Loucy (cell line): ENCODE measurements at regions not wholly inside any gene's neighbourhood (a gene's known extent, or its start where the extent isn't known, plus 50 kb on each side); places are given as distances from the start of the nearest gene placed in this dataset.
A peak's percentile ranks its signal among the peaks of the same experiment; 100 is the strongest.

Source experiments
- H2AFZ ChIP-seq: fragments of 200-600 bp; sonication (generic); 2 replicates; pipeline ENCODE4 v1.6.0; 2016; ENCODE audit warnings: antibody characterized with exemption, mild to moderate bottlenecking, low read length, moderate library complexity
- H3F3A ChIP-seq: fragments of 200-600 bp; 2 replicates; pipeline ENCODE4 v1.6.0; 2016; ENCODE audit warnings: antibody characterized with exemption, low read depth, mild to moderate bottlenecking
- H3K27me3 ChIP-seq: fragments of 200-600 bp; sonication (generic); 2 replicates; pipeline ENCODE4 v1.6.1; 2014; ENCODE audit warnings: low read length, mild to moderate bottlenecking; ENCODE audit not compliant: insufficient read depth, poor library complexity, severe bottlenecking
- H3K36me3 ChIP-seq: fragments of 200-600 bp; sonication (generic); 2 replicates; pipeline ENCODE4 v1.6.1; 2016; ENCODE audit warnings: low read length; ENCODE audit not compliant: insufficient read depth
- H3K4me1 ChIP-seq: fragments of 200-600 bp; sonication (generic); 2 replicates; pipeline ENCODE4 v1.5.1; 2014; ENCODE audit warnings: low read length, mild to moderate bottlenecking; ENCODE audit not compliant: insufficient read depth, poor library complexity, severe bottlenecking
- H3K4me2 ChIP-seq: fragments of 200-600 bp; sonication (generic); 2 replicates; pipeline ENCODE4 v1.6.0; 2014; ENCODE audit warnings: antibody characterized with exemption, low read length, low read depth, mild to moderate bottlenecking; ENCODE audit not compliant: poor library complexity, severe bottlenecking
- H3K4me3 ChIP-seq: fragments of 200-600 bp; sonication (generic); 2 replicates; pipeline ENCODE4 v1.5.1; 2014; ENCODE audit warnings: low read length, mild to moderate bottlenecking, mixed read lengths; ENCODE audit not compliant: poor library complexity, severe bottlenecking
- H3K79me2 ChIP-seq: fragments of 200-600 bp; sonication (generic); 2 replicates; pipeline ENCODE4 v1.6.1; 2014; ENCODE audit warnings: low read length; ENCODE audit not compliant: insufficient read depth
- H3K9ac ChIP-seq: fragments of 200-600 bp; sonication (generic); 2 replicates; pipeline ENCODE4 v1.6.0; 2014; ENCODE audit warnings: mild to moderate bottlenecking, low read depth, low read length, moderate library complexity; ENCODE audit not compliant: poor library complexity, severe bottlenecking
- H3K9me2 ChIP-seq: fragments of 200-600 bp; sonication (generic); replicated peaks from 2 replicates; pipeline ENCODE4 v1.6.1; 2016; ENCODE audit warnings: low read depth, low read length, mixed read lengths
- H3K9me3 ChIP-seq: fragments of 200-600 bp; sonication (generic); 2 replicates; pipeline ENCODE4 v1.6.1; 2014; ENCODE audit warnings: mild to moderate bottlenecking, antibody characterized with exemption, low read length, low read depth; ENCODE audit not compliant: insufficient read depth
- H4K20me1 ChIP-seq: fragments of 200-600 bp; sonication (generic); 2 replicates; pipeline ENCODE4 v1.6.0; 2014; ENCODE audit warnings: antibody characterized with exemption, low read length, mild to moderate bottlenecking; ENCODE audit not compliant: insufficient read depth, poor library complexity, severe bottlenecking
- CTCF ChIP-seq: fragments of 200-600 bp; sonication (generic); conservative IDR thresholded peaks from 2 replicates; pipeline ENCODE4 v1.5.1; 2014; ENCODE audit warnings: mild to moderate bottlenecking, antibody characterized with exemption, low read length
- EZH2phosphoT487 ChIP-seq: fragments of 200-600 bp; IDR thresholded peaks from 2 replicates; pipeline ENCODE4 v1.6.1; 2018; ENCODE audit warnings: antibody characterized with exemption, mild to moderate bottlenecking, moderate library complexity, borderline replicate concordance

GRCh38 chr10:78436706-78437406 lies 403.2 kb downstream of the RPS24 start:
- peaks cover 36% of the 10 kb centered on the region for H3K4me1 ChIP-seq

GRCh38 chr10:78437407-78437768 lies 403.7 kb downstream of the RPS24 start:
- Histone ChIP-seq H4K20me1 (no peaks in the 10 kb centered on the region), H3K4me1 (peaks cover 36% of the 10 kb centered on the region), H2AFZ (peak overlapping the region; percentile 42), H3F3A (no peaks in the 10 kb centered on the region), H3K4me2 (no peak overlapping the region), H3K4me3 (no peak overlapping the region), H3K36me3 (no peaks in the 10 kb centered on the region), H3K9me3 (no peaks in the 10 kb centered on the region), H3K9me2 (no peaks in the 10 kb centered on the region), H3K9ac (no peak overlapping the region), H3K79me2 (no peaks in the 10 kb centered on the region), H3K27me3 (no peaks in the 10 kb centered on the region)
- no peak for TF ChIP-seq CTCF
- no peak for TF ChIP-seq EZH2phosphoT487

More at GRCh38 chr10:78436706-78437406, 403.2 kb downstream of the RPS24 start:
- H3K4me2 ChIP-seq, result no peak overlapping the region
- no peaks in the 10 kb centered on the region for H4K20me1 ChIP-seq
- H3K36me3 ChIP-seq, result no peaks in the 10 kb centered on the region
- no peaks in the 10 kb centered on the region for H3F3A ChIP-seq
- TF ChIP-seq CTCF (no peak), EZH2phosphoT487 (no peak)
- H2AFZ ChIP-seq, result peak overlapping the region; percentile 42
- H3K9me3 ChIP-seq, result no peaks in the 10 kb centered on the region
- H3K79me2 ChIP-seq, result no peaks in the 10 kb centered on the region
- no peaks in the 10 kb centered on the region for H3K9me2 ChIP-seq
- no peak overlapping the region for H3K9ac ChIP-seq
- H3K4me3 ChIP-seq, result no peak overlapping the region
- no peaks in the 10 kb centered on the region for H3K27me3 ChIP-seq

DNA sequence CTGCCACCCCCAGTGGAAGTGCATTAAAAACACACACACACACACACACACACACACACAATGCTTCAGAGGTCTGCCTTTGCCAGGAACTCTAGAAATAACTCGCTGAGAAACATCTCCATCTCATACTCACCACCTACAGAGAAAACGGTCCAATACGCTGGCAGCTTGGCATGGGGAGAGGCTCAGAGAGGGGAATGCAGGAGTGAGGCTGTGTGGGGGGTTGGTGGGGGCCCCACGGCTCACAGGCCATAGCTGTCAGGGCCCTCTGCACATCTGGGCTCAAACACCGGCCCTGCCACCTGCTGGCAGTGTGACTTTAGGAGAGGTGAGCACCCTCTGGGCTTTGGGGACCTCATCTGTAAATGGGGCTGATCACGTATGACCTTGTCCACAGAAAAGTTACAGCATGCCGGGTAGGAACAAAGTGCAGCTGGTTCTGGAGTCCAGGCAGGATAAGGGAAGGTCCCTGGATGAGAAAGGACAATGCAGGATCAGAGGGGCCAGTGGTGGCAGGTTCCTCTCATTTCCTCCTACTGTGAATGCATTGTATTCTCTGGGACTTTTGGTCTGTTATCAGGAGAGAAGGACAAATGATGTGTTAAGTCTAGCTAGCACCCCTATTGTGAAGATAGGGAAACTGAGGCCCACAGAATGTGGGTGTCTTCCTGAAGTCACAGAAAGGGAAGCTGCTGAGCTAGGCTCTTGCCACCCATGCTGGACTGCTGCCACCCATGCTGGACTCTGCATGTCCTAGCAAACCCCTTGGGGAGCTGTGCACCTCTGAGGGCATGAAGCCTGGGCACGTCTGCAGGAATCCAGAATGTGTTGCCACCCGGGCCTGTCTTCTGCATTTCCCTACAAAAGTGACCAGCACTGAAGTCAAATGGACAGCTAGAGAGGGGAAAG lies 404.6 kb downstream of the RPS24 start:
- no peaks in the 10 kb centered on the region for H3K27me3 ChIP-seq
- H3K9ac ChIP-seq, result no peak overlapping the region
- no peaks in the 10 kb centered on the region for H3K79me2 ChIP-seq
- TF ChIP-seq CTCF, result peak; percentile 60
- TF ChIP-seq EZH2phosphoT487, result no peak
- no peaks in the 10 kb centered on the region for H3K9me2 ChIP-seq
- H2AFZ ChIP-seq, result peak overlapping the region; percentile 42
- peaks cover 30% of the 10 kb centered on the region for H3K4me1 ChIP-seq
- no peaks in the 10 kb centered on the region for H4K20me1 ChIP-seq
- H3K4me2 ChIP-seq, result no peak overlapping the region
- H3K4me3 ChIP-seq, result no peak overlapping the region
- H3K9me3 ChIP-seq, result no peaks in the 10 kb centered on the region
- H3F3A ChIP-seq, result no peaks in the 10 kb centered on the region
- H3K36me3 ChIP-seq, result no peaks in the 10 kb centered on the region
